Smooth muscle cell (in vitro differentiated cells): ENCODE measurements at regions not wholly inside any gene's neighbourhood (a gene's known extent, or its start where the extent isn't known, plus 50 kb on each side); places are given as distances from the start of the nearest gene placed in this dataset.

Source experiments
- DNase-seq: peaks from one replicate; lab custom pipeline; 2025; ENCODE audit not compliant: unreplicated experiment; lab: John Stamatoyannopoulos, UW
- H2AFZ ChIP-seq: fragments of 200-600 bp; sonication (generic); 2 replicates; pipeline ENCODE4 v1.6.0; 2016; ENCODE audit warnings: antibody characterized with exemption, low read depth, mild to moderate bottlenecking
- H3F3A ChIP-seq: fragments of 200-600 bp; sonication (generic); 2 replicates; pipeline ENCODE4 v1.6.0; 2017; ENCODE audit warnings: antibody characterized with exemption, low read depth
- H3K27ac ChIP-seq: fragments of 200-600 bp; sonication (generic); 2 replicates; pipeline ENCODE4 v1.5.1; 2016; ENCODE audit warnings: low read depth, mild to moderate bottlenecking
- H3K27me3 ChIP-seq: fragments of 200-600 bp; sonication (generic); 2 replicates; pipeline ENCODE4 v1.6.1; 2016; ENCODE audit warnings: low read depth, mild to moderate bottlenecking
- H3K36me3 ChIP-seq: fragments of 200-600 bp; sonication (generic); 2 replicates; pipeline ENCODE4 v1.5.1; 2016; ENCODE audit warnings: low read depth
- H3K4me1 ChIP-seq: fragments of 200-600 bp; sonication (generic); 2 replicates; pipeline ENCODE4 v1.5.1; 2016; ENCODE audit warnings: low read depth
- H3K4me2 ChIP-seq: fragments of 200-600 bp; sonication (generic); 2 replicates; pipeline ENCODE4 v1.6.0; 2016; ENCODE audit warnings: mild to moderate bottlenecking
- H3K4me3 ChIP-seq: fragments of 200-600 bp; sonication (generic); 2 replicates; pipeline ENCODE4 v1.5.1; 2016; ENCODE audit warnings: mild to moderate bottlenecking
- H3K79me2 ChIP-seq: fragments of 200-600 bp; sonication (generic); 2 replicates; pipeline ENCODE4 v1.6.0; 2016; ENCODE audit warnings: low read depth, mild to moderate bottlenecking
- H3K9ac ChIP-seq: fragments of 200-600 bp; sonication (generic); 2 replicates; pipeline ENCODE4 v1.6.0; 2016; ENCODE audit warnings: low read depth
- H3K9me3 ChIP-seq: fragments of 200-600 bp; sonication (generic); replicated peaks from 2 replicates; pipeline ENCODE4 v1.5.1; 2016; ENCODE audit warnings: low read depth
- H4K20me1 ChIP-seq: fragments of 200-600 bp; sonication (generic); 2 replicates; pipeline ENCODE4 v1.6.0; 2016; ENCODE audit warnings: low read depth
- WGBS: methylation state at CpG from one replicate; pipeline ENCODE4 v1.1.7; 2016; ENCODE audit warnings: low lambda C conversion rate; 5-methylcytosine and 5-hydroxymethylcytosine counted together
- TF ChIP-seq, protein P1 (sequence below): fragments of 200-600 bp; sonication (generic); IDR thresholded peaks from 2 replicates; pipeline ENCODE4 v1.5.1; 2017; ENCODE audit warnings: borderline replicate concordance, mild to moderate bottlenecking, antibody characterized with exemption; ENCODE audit not compliant: insufficient read depth, poor library complexity, severe bottlenecking

GRCh38 chr2:155301221-155301620 lies 602.7 kb downstream of the KCNJ3 start:
- Histone ChIP-seq H3K4me2 (no peak overlapping the region), H4K20me1 (no peaks in the 10 kb centered on the region), H3K27me3 (no peaks in the 10 kb centered on the region), H3K36me3 (no peaks in the 10 kb centered on the region), H3K27ac (no peak overlapping the region), H3K9me3 (no peaks in the 10 kb centered on the region), H3K79me2 (no peaks in the 10 kb centered on the region), H3F3A (no peaks in the 10 kb centered on the region), H3K4me3 (no peak overlapping the region), H3K4me1 (no peaks in the 10 kb centered on the region), H2AFZ (no peak overlapping the region), H3K9ac (no peak overlapping the region)
- TF ChIP-seq, protein P1, sequence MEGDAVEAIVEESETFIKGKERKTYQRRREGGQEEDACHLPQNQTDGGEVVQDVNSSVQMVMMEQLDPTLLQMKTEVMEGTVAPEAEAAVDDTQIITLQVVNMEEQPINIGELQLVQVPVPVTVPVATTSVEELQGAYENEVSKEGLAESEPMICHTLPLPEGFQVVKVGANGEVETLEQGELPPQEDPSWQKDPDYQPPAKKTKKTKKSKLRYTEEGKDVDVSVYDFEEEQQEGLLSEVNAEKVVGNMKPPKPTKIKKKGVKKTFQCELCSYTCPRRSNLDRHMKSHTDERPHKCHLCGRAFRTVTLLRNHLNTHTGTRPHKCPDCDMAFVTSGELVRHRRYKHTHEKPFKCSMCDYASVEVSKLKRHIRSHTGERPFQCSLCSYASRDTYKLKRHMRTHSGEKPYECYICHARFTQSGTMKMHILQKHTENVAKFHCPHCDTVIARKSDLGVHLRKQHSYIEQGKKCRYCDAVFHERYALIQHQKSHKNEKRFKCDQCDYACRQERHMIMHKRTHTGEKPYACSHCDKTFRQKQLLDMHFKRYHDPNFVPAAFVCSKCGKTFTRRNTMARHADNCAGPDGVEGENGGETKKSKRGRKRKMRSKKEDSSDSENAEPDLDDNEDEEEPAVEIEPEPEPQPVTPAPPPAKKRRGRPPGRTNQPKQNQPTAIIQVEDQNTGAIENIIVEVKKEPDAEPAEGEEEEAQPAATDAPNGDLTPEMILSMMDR: no peak
- DNase-seq: no peak

DNA sequence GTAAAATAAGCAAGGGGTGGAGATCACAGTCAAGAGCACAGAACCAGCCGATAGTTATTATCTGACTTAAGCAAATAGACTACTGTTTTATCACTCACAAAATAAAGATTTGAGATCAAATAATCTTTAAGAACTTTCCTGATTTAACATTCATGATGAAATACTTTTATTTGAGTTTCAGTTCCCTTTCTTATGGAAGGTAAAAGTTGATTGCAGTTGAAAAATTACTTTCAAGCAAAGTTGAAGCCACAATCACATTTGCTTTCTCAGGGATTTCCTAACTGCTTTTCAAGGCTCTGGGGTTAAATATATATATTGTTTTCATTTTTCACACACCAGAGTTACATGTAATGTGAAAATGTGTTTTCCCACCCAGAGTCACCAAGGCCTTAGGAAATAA lies 599.5 kb downstream of the KCNJ3 start:
- Histone ChIP-seq H2AFZ (no peak overlapping the region), H3K4me2 (no peak overlapping the region), H3K9me3 (no peaks in the 10 kb centered on the region), H3K36me3 (no peaks in the 10 kb centered on the region), H4K20me1 (no peaks in the 10 kb centered on the region), H3K9ac (no peak overlapping the region), H3K4me3 (no peak overlapping the region), H3K4me1 (no peaks in the 10 kb centered on the region), H3K27me3 (no peaks in the 10 kb centered on the region), H3F3A (no peaks in the 10 kb centered on the region), H3K79me2 (no peaks in the 10 kb centered on the region), H3K27ac (no peak overlapping the region)
- DNase-seq: no peak
- 95% methylated on average over 1 of the region's 1 CpG for WGBS
- TF ChIP-seq, protein P1: no peak

GRCh38 chr2:155294358-155294757 lies 595.9 kb downstream of the KCNJ3 start:
- WGBS: 96% methylated on average over 1 of the region's 1 CpG

DNA sequence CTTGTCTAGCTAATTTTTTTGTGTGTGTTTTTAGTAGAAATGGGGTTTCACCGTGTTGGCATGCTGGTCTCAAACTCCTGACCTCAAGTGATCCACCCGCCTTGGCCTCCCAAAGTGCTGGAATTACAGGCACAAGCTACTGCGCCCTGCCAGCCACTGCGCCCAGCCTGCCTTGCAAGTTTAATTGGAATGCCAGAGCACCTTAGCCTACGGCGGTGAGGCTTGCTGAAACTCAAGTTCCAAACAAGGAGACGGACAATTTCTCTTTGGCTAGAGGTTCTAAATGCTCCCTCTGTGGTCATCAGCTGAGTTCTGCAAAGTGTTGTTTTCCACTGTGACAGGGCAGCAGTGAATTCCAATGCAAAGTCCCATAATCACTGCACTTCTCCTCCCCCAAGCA lies 583.4 kb downstream of the KCNJ3 start:
- TF ChIP-seq, protein P1: no peak
- no peaks in the 10 kb centered on the region for H3K9me3 ChIP-seq
- H3K4me1 ChIP-seq: no peaks in the 10 kb centered on the region
- no peak overlapping the region for H3K9ac ChIP-seq
- H4K20me1 ChIP-seq: no peaks in the 10 kb centered on the region
- H3K4me2 ChIP-seq: no peak overlapping the region
- H3K27ac ChIP-seq: no peak overlapping the region
- no peaks in the 10 kb centered on the region for H3K27me3 ChIP-seq
- no peaks in the 10 kb centered on the region for H3K36me3 ChIP-seq
- no peak for DNase-seq
- H2AFZ ChIP-seq: no peak overlapping the region
- H3K4me3 ChIP-seq: no peak overlapping the region
- no peaks in the 10 kb centered on the region for H3K79me2 ChIP-seq
- no peaks in the 10 kb centered on the region for H3F3A ChIP-seq
- WGBS: 86% methylated on average over 7 of the region's 7 CpGs

More at GRCh38 chr2:155294358-155294757, 595.9 kb downstream of the KCNJ3 start:
- H2AFZ ChIP-seq: no peak overlapping the region
- TF ChIP-seq, protein P1: no peak
- no peak for DNase-seq
- H3K36me3 ChIP-seq: no peaks in the 10 kb centered on the region
- no peaks in the 10 kb centered on the region for H3K9me3 ChIP-seq
- no peak overlapping the region for H3K27ac ChIP-seq
- H3K4me3 ChIP-seq: no peak overlapping the region
- H3K27me3 ChIP-seq: no peaks in the 10 kb centered on the region
- H4K20me1 ChIP-seq: no peaks in the 10 kb centered on the region
- H3K4me2 ChIP-seq: no peak overlapping the region
- no peaks in the 10 kb centered on the region for H3K4me1 ChIP-seq
- H3K79me2 ChIP-seq: no peaks in the 10 kb centered on the region
- no peak overlapping the region for H3K9ac ChIP-seq
- H3F3A ChIP-seq: no peaks in the 10 kb centered on the region
